ENCODE measurements at regions not wholly inside any gene's neighbourhood (a gene's known extent, or its start where the extent isn't known, plus 50 kb on each side); places are given as distances from the start of the nearest gene placed in this dataset.

DNA sequence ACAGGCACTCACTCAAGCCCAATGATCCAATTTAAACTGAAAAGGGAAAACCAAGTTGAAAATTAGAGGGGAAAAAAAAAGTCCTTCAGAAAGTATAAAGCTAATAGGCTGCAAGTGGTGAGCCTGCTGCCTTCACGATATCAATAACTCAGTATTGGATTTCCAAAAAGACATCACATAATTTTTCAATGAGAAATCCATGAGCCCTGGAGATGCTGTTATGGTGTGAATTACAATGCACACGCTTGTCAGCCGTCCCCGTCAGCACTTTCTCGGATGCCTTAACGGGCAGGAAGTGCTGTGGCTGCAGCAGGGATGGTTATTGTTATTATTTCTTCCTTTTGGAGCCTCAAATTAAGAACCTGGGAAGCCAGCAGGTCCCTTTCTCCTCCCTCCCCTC is 138.5 kb downstream of the DHX35 start:
- Histone ChIP-seq H3K9me3 (ENCODE audit: control insufficient read depth, insufficient read depth, low read length) (no peaks in the 10 kb centered on the region), H3K27me3 (ENCODE audit: control insufficient read depth, insufficient read depth, low read length) (peaks cover 2% of the 10 kb centered on the region), H3K4me3 (ENCODE audit: low read depth, low read length) (no peak overlapping the region), H3K27ac (ENCODE audit: low read depth, low read length) (no peak overlapping the region)
- CTCF ChIA-PET = no interaction called here
- DNase-seq (ENCODE audit: low read depth, low spot score) = no peak
- TF ChIP-seq, protein P1, sequence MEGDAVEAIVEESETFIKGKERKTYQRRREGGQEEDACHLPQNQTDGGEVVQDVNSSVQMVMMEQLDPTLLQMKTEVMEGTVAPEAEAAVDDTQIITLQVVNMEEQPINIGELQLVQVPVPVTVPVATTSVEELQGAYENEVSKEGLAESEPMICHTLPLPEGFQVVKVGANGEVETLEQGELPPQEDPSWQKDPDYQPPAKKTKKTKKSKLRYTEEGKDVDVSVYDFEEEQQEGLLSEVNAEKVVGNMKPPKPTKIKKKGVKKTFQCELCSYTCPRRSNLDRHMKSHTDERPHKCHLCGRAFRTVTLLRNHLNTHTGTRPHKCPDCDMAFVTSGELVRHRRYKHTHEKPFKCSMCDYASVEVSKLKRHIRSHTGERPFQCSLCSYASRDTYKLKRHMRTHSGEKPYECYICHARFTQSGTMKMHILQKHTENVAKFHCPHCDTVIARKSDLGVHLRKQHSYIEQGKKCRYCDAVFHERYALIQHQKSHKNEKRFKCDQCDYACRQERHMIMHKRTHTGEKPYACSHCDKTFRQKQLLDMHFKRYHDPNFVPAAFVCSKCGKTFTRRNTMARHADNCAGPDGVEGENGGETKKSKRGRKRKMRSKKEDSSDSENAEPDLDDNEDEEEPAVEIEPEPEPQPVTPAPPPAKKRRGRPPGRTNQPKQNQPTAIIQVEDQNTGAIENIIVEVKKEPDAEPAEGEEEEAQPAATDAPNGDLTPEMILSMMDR (IDR thresholded peaks at IDR 0.05; ENCODE audit: low read depth, low read length) = no peak
- POLR2A ChIA-PET = no interaction called here

DNA sequence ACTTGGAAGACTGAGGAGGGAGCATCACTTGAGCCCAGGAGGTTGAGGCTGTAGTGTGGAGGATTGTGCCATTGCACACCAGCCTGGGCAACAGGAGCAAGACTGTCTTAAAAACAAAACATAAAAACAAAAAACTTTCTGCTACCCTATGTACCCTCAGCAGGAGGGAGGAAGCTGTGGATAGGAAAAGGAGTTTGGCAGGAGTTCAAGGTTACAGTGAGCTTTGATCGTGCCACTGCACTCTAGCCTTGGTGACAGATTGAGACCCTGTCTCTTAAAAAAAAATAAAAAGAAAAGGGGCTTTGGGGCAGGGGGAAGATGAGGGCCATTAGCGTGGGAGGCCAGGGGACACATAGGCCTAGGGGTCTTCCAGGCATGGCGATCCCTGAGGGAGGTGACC is 135.7 kb downstream of the DHX35 start:
- H3K9me3 ChIP-seq (ENCODE audit: control insufficient read depth, insufficient read depth, low read length) = no peaks in the 10 kb centered on the region
- H3K27me3 ChIP-seq (ENCODE audit: control insufficient read depth, insufficient read depth, low read length) = peaks cover 2% of the 10 kb centered on the region
- POLR2A ChIA-PET = no interaction called here
- CTCF ChIA-PET = interaction anchor here (0.7 to 1.2 kb wide), 2 partner anchors 17 to 186 kb away, joined by 3 to 4 read pairs; no protein-coding TSS in a partner anchor
- H3K27ac ChIP-seq (ENCODE audit: low read depth, low read length) = no peak overlapping the region
- TF ChIP-seq, protein P1 (IDR thresholded peaks at IDR 0.05; ENCODE audit: low read depth, low read length) = no peak
- no peak for DNase-seq (ENCODE audit: low read depth, low spot score)
- H3K4me3 ChIP-seq (ENCODE audit: low read depth, low read length) = no peak overlapping the region

DNA sequence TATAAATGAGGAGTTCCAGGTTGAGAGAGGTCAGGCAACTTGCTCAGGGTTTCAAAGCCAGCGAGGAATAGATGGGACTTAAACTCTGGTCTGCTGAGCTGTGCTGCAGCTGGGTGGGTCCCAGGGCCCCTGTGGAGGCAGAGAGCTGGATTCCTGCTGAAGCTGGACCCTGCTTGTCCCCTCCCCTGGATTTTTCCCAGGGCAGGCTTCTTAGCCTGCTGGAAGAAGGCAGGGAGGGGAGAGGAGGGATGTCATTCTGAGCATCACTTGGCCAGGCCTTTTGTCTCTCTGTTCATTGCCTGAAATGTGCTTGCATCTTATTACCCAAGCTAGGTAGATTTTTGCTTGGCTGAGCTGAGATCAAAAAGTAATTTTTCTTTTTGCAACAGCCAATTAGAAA is 133.7 kb downstream of the DHX35 start:
- Histone ChIP-seq H3K9me3 (ENCODE audit: control insufficient read depth, insufficient read depth, low read length) (no peaks in the 10 kb centered on the region), H3K27me3 (ENCODE audit: control insufficient read depth, insufficient read depth, low read length) (no peaks in the 10 kb centered on the region), H3K4me3 (ENCODE audit: low read depth, low read length) (no peak overlapping the region), H3K27ac (ENCODE audit: low read depth, low read length) (no peak overlapping the region)
- POLR2A ChIA-PET = no interaction called here
- DNase-seq (ENCODE audit: low read depth, low spot score) = no peak
- CTCF ChIA-PET = no interaction called here
- TF ChIP-seq, protein P1 (IDR thresholded peaks at IDR 0.05; ENCODE audit: low read depth, low read length) = no peak

DNA sequence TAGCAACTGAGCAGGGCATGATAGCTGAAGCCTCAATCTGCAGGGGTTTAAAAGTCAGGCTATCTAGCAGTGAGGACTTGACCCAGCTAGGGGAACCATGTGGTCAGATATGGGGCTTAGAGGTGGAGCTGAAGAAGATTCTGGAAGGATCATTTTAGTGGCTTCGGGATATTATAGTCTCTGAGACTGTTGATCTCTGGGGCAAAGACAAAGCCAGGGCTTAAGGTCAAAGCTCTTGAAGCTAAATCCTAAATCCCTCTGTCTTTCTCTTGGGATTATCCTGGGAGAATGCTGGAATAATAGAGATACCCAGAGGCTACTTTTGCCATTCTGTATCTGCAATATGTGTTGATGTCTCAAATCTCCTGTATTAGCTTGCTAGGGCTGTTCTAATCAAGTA is 132.2 kb downstream of the DHX35 start:
- Histone ChIP-seq H3K4me3 (ENCODE audit: low read depth, low read length) (no peak overlapping the region), H3K27me3 (ENCODE audit: control insufficient read depth, insufficient read depth, low read length) (no peaks in the 10 kb centered on the region), H3K9me3 (ENCODE audit: control insufficient read depth, insufficient read depth, low read length) (no peaks in the 10 kb centered on the region), H3K27ac (ENCODE audit: low read depth, low read length) (no peak overlapping the region)
- DNase-seq (ENCODE audit: low read depth, low spot score) = no peak
- POLR2A ChIA-PET = no interaction called here
- CTCF ChIA-PET = interaction anchor here (0.5 to 1.1 kb wide), 2 partner anchors 14 to 45 kb away, joined by 3 to 4 read pairs; no protein-coding TSS in a partner anchor
- TF ChIP-seq, protein P1 (IDR thresholded peaks at IDR 0.05; ENCODE audit: low read depth, low read length) = no peak

GRCh38 chr20:39092733-39093410 is 130.7 kb downstream of the DHX35 start:
- H3K9me3 ChIP-seq (ENCODE audit: control insufficient read depth, insufficient read depth, low read length) = no peaks in the 10 kb centered on the region
- H3K27ac ChIP-seq (ENCODE audit: low read depth, low read length) = no peak overlapping the region
- no peak for DNase-seq (ENCODE audit: low read depth, low spot score)
- no peaks in the 10 kb centered on the region for H3K27me3 ChIP-seq (ENCODE audit: control insufficient read depth, insufficient read depth, low read length)
- TF ChIP-seq, protein P1 (IDR thresholded peaks at IDR 0.05; ENCODE audit: low read depth, low read length) = no peak
- POLR2A ChIA-PET = no interaction called here
- no peak overlapping the region for H3K4me3 ChIP-seq (ENCODE audit: low read depth, low read length)
- CTCF ChIA-PET = interaction anchor here (0.5 to 1.6 kb wide), 2 partner anchors 43 to 44 kb away, joined by 4 read pairs; no protein-coding TSS in a partner anchor

Measured in AG04450 (cell line).